Testis (tissue), 2 donors: ENCODE measurements at regions not wholly inside any gene's neighbourhood (a gene's known extent, or its start where the extent isn't known, plus 50 kb on each side); places are given as distances from the start of the nearest gene placed in this dataset.

Source experiments
- POLR2A ChIP-seq: fragments of 450-650 bp; IDR thresholded peaks from one replicate; pipeline ENCODE4 v1.6.1; 2017; ENCODE audit warnings: antibody characterized with exemption, mild to moderate bottlenecking, moderate library complexity
- TF ChIP-seq, protein P1 (sequence below), 3 experiments: fragments of 450-650 bp in 2 of 3; fragments of 200-600 bp in 1 of 3; sonication (generic) in 1 of 3; IDR thresholded peaks; one replicate each; pipeline ENCODE4 v1.5.1; 2016 to 2019; ENCODE audit warnings: antibody characterized with exemption in 3 of 3, mild to moderate bottlenecking in 2 of 3, moderate library complexity in 1 of 3

DNA sequence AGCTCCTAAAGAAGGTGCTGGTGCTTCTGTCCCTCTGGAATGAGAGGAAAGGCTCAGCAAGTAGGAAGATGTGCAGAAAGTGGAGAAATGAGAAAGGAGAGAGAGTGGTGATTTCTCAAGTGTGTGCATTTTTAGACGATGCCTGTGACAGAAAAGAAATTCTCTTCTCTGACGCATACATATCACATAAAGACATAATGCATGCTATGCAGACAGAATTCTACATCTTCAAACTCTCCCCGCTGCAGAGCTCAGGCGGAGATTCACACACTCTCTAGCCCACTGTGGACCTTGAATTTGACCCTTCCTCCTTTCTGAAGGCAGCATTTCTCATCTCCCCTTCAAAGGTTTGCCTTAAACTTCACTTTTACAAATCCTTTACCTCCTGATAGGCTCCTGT is 52.0 kb upstream of the CAMK1G start:
- TF ChIP-seq, protein P1, sequence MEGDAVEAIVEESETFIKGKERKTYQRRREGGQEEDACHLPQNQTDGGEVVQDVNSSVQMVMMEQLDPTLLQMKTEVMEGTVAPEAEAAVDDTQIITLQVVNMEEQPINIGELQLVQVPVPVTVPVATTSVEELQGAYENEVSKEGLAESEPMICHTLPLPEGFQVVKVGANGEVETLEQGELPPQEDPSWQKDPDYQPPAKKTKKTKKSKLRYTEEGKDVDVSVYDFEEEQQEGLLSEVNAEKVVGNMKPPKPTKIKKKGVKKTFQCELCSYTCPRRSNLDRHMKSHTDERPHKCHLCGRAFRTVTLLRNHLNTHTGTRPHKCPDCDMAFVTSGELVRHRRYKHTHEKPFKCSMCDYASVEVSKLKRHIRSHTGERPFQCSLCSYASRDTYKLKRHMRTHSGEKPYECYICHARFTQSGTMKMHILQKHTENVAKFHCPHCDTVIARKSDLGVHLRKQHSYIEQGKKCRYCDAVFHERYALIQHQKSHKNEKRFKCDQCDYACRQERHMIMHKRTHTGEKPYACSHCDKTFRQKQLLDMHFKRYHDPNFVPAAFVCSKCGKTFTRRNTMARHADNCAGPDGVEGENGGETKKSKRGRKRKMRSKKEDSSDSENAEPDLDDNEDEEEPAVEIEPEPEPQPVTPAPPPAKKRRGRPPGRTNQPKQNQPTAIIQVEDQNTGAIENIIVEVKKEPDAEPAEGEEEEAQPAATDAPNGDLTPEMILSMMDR (IDR thresholded peaks at IDR 0.05) = no peak
- no peak for TF ChIP-seq POLR2A
